Thoracic aorta (tissue), 2 donors: ENCODE measurements at regions not wholly inside any gene's neighbourhood (a gene's known extent, or its start where the extent isn't known, plus 50 kb on each side); places are given as distances from the start of the nearest gene placed in this dataset.

ENCODE experiments used
- ATAC-seq: fragments of 150-250 bp; one replicate; pipeline ENCODE4 v1.8.0; 2017; ENCODE audit warnings: low read depth; ENCODE audit not compliant: insufficient number of reproducible peaks, low FRiP score
- DNase-seq: peaks from one replicate; pipeline ENCODE4 v3.0.0-alpha.2; 2020; ENCODE audit warnings: low spot score
- H3K27ac ChIP-seq, 2 donors: fragments of 200-600 bp; sonication (generic); 1 replicate in 1 of 2; 2 replicates in 1 of 2; pipeline ENCODE4 v1.5.1; 2016; ENCODE audit warnings: mild to moderate bottlenecking in 2 of 2, moderate library complexity in 2 of 2
- H3K27me3 ChIP-seq: fragments of 200-600 bp; sonication (generic); replicated peaks from 2 replicates; pipeline ENCODE4 v1.6.0; 2016; ENCODE audit warnings: mild to moderate bottlenecking; ENCODE audit not compliant: insufficient read depth
- H3K36me3 ChIP-seq: fragments of 200-600 bp; sonication (generic); one replicate; pipeline ENCODE4 v1.5.1; 2016
- H3K4me1 ChIP-seq, 2 donors: fragments of 200-600 bp; sonication (generic); 1 replicate in 1 of 2; 2 replicates in 1 of 2; pipeline versions ENCODE4 v1.5.1 to v1.6.0; 2016; ENCODE audit warnings: low read depth in 2 of 2, mild to moderate bottlenecking in 1 of 2; ENCODE audit not compliant: control insufficient read depth in 1 of 2
- H3K4me3 ChIP-seq: fragments of 200-600 bp; sonication (generic); 2 replicates; pipeline ENCODE4 v1.5.1; 2016; ENCODE audit warnings: mild to moderate bottlenecking
- H3K9me3 ChIP-seq: fragments of 200-600 bp; sonication (generic); 2 replicates; pipeline ENCODE4 v1.5.1; 2016
- CTCF ChIP-seq: fragments of 200-600 bp; sonication (generic); IDR thresholded peaks from one replicate; pipeline ENCODE4 v1.5.1; 2019; ENCODE audit warnings: antibody characterized with exemption

GRCh38 chr9:1946526-1947283 is 68.4 kb upstream of the SMARCA2 start:
- no peak for ATAC-seq
- Histone ChIP-seq H3K27me3 (no peaks in the 10 kb centered on the region), H3K4me3 (no peak overlapping the region), H3K27ac (no peak overlapping the region), H3K4me1 (no peaks in the 10 kb centered on the region), H3K36me3 (no peaks in the 10 kb centered on the region), H3K9me3 (no peaks in the 10 kb centered on the region)
- no peak for DNase-seq
- no peak for TF ChIP-seq CTCF

DNA sequence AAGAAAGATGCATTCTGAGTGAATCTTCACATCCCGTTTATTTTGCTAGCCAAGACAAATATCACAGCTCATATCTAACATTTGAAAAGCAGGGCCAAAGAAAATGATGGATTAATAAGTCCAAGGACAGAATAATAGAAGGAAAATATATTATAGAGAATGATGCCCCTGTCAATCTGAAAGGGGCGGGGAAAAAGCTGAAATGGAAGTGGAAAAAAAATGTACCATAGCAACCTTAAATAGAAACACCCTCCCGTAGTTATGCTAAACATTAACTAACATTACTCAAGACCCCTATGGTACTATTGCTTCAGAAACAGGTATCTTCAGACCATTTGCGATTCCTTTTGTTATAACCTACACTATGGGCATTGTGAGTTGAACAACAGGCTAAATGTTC is 67.7 kb upstream of the SMARCA2 start:
- no peaks in the 10 kb centered on the region for H3K9me3 ChIP-seq
- no peak for TF ChIP-seq CTCF
- ATAC-seq = no peak
- no peak for DNase-seq
- H3K27me3 ChIP-seq = no peaks in the 10 kb centered on the region
- H3K4me3 ChIP-seq = no peak overlapping the region
- no peaks in the 10 kb centered on the region for H3K36me3 ChIP-seq
- H3K4me1 ChIP-seq = no peaks in the 10 kb centered on the region
- no peak overlapping the region for H3K27ac ChIP-seq

- Histone ChIP-seq H3K4me1 (no peaks in the 10 kb centered on the region), H3K27ac (no peak overlapping the region), H3K36me3 (no peaks in the 10 kb centered on the region), H3K9me3 (no peaks in the 10 kb centered on the region), H3K27me3 (no peaks in the 10 kb centered on the region), H3K4me3 (no peak overlapping the region)
- ATAC-seq = no peak
- no peak for DNase-seq
- no peak for TF ChIP-seq CTCF
Observed at GRCh38 chr9:1948541-1948940, 66.6 kb upstream of the SMARCA2 start.

DNA sequence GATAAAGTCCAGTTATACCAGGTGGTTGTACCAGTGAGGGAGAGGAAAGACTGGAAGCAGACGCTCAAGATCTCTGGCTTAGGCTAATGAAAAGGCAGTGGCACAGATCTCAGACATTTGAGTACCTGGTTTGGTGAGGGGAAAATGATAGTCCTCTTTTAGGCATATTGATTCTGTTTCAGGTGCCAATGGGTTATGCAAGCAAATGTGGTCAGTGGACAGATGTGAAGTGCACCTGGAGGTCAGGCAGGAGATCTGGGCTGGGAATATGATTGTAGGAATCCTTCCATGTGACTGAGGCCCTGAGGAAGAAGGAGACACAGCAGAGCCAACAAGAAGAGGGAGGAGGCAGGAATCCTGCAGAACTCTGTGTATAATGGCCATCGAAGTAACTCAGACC is 63.7 kb upstream of the SMARCA2 start:
- no peaks in the 10 kb centered on the region for H3K9me3 ChIP-seq
- H3K4me1 ChIP-seq = no peaks in the 10 kb centered on the region
- no peak overlapping the region for H3K27ac ChIP-seq
- ATAC-seq (no peak), DNase-seq (no peak)
- H3K4me3 ChIP-seq = no peak overlapping the region
- no peak for TF ChIP-seq CTCF
- H3K27me3 ChIP-seq = no peaks in the 10 kb centered on the region
- H3K36me3 ChIP-seq = no peaks in the 10 kb centered on the region

- Histone ChIP-seq H3K27ac (no peak overlapping the region), H3K27me3 (no peaks in the 10 kb centered on the region), H3K9me3 (no peaks in the 10 kb centered on the region), H3K4me1 (no peaks in the 10 kb centered on the region), H3K4me3 (no peak overlapping the region), H3K36me3 (no peaks in the 10 kb centered on the region)
- ATAC-seq = no peak
- DNase-seq = no peak
- no peak for TF ChIP-seq CTCF
Observed at GRCh38 chr9:1952001-1952400, 63.1 kb upstream of the SMARCA2 start.
